ENCODE measurements at regions not wholly inside any gene's neighbourhood (a gene's known extent, or its start where the extent isn't known, plus 50 kb on each side); places are given as distances from the start of the nearest gene placed in this dataset.
"Not testable (repeated sequence)": the region's sequence is repeated elsewhere in the genome, so short reads cannot be mapped to it uniquely, and the experiment has no call there.

DNA sequence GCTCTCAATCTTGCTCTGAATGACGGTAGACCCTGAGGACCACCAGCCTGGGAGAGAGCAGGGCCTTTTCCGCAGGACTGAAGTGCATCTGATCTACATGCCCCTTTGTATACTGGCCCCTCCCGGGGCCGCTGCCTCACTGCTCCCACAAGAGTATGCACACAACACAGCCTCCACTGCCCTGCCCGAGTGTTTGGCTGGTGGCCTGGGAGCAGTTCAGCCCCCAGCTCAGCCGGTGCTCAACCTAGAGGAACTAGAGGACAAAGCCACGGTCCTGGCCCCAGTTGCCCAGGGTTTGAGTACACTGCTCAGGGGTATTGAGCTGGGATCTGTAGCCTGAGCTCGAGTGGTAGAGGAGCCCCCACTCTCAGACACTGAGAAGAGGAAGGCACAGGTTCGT, 118.9 kb upstream of the CAB39 start:
- intact Hi-C loops (cut with DNase I) = no loop called here

DNA sequence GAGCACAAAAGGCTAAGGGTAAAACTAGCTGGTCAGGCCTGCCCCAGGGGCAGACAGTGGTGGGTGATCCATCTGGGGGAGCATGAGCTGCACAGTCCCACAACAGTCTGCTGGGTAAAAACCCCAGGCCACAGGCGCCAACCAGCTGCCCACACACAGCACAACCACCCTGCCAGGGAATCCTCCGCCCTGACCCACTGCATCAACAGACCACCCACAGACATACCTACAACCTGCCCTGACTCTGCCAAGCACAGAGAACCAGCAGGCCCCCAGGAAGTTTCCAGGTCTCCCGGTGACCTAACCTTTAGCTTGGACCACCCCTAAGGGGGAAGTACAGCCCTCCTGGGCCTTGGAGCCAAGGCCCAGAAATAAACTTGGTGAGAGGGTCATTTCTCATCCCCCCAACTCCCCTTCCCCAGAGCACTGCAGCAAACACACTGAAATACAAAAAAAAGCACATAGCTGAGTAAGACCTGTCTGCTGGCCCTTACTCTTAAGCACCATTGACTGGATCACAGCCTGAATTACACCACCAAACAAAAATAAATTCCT, 118.3 kb upstream of the CAB39 start:
- intact Hi-C loops (cut with DNase I) = no loop called here
- DNase-seq = peak in 2 of 10 donors; percentile 38 to 44

More for the DNA sequence above, 118.9 kb upstream of the CAB39 start:
- DNase-seq = peak in 2 of 10 donors; percentile 33 to 51

DNA sequence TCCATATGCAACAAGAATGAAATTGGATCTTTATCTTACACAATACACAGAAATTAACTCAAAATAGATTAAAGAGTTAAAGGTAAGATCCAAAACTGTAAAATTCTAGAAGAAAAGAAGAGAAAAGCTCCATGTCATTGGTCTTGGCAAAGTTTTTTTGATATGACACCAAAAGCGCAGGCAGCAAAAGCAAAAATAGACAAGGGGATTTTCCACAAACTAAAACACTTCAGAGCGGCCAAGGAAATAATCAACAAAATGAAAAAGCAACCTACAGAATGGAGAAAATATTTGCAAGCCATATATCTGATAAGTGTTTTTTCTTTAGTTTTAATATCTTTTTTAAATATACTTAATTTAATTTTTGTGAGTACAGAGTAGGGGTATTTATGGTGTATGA, 112.8 kb upstream of the CAB39 start:
- no peak for DNase-seq
- intact Hi-C loops (cut with DNase I) = no loop called here

DNA sequence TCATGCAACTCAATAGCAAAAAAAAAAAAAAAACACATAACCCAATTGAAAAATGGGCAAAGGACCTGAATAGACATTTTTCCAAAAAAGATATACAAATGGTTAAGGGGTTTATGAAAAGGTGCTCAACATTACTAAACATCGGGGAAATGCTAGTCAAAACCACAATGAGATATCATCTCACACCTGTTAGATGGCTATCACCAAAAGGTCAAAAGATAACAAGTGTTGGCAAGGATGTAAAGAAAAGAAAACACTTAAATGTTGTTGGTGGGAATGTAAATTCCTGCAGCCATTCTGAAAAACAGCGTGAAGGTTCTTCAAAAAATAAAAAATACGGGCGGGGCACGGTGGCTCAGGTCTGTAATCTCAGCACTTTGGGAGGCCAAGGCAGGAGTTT, 112.4 kb upstream of the CAB39 start:
- DNase-seq = no peak
- intact Hi-C loops (cut with DNase I) = no loop called here

DNA sequence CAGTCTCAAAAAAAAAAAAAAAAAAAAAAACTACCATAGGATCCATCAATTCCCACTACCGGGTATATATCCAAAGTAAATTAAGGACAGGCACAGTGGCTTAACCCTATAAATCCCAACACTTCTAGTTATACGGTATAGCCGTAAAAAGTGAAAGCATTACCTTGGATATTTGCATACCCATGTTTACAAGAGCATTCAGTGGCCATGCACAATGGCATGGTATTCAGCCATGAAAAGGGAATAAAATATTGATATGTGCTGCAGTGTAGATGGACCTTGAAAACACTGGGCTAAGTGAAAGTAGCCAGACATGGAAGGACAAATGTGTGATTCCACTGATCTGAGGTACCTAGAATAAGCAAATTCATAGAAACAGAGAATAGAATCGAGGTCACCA, 111.8 kb upstream of the CAB39 start:
- intact Hi-C loops (cut with DNase I) = no loop called here
- DNase-seq = no peak

DNA sequence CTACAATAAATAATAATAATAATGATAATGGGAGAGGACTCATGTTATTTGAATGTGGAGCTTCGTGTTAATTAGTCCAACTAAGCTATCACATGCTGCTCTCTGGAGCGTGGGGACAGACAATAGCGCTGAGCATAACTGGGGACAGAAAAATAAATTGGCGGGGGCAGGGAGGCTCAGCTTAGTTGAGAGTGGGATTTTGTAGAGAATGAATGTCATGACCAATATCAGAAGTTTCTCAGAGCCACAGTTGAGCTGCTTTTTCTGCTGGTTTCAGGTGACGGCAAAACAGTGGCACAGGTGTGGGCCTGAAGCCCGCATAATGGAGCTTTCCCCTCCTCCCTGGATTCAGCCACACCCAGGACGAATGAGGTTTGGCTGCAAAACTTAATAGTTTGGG, 111.1 kb upstream of the CAB39 start:
- DNase-seq = peak in 1 of 10 donors; percentile 38
- intact Hi-C loops (cut with DNase I) = no loop called here

DNA sequence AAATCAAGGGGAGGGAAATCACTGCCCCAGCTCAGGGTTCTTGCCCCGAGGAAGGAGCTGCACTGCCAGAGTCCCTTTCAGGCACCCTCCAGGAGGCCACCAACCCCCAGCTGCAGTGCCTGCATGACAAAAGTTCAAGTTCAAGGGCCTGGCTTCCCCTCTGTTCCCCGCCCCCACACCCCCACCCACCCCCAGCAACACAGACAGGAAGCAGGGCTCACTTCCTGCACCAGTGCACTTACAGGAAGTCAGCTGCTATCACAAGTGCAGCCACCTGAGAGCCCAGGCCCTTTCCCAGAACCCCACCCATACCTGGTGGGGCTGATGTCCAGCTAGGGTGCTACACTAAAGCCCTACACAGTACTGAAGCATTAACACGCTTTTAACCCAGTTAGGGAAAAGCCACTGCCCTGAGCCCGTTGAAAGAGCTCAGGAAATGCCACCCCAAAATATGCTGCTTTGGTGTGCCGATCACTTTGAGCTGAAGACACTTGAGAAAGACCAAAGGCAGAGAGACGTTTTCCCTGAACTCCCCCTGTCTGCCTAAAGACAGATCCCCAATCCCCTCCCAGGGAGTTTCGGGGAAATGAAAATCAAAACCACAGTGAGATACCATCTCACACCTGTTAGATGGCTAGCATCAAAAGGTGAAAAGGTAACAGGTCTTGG, 109.9 kb upstream of the CAB39 start:
- peak in 2 of 10 donors; percentile 34 to 42 for DNase-seq
- intact Hi-C loops (cut with DNase I) = no loop called here

DNA sequence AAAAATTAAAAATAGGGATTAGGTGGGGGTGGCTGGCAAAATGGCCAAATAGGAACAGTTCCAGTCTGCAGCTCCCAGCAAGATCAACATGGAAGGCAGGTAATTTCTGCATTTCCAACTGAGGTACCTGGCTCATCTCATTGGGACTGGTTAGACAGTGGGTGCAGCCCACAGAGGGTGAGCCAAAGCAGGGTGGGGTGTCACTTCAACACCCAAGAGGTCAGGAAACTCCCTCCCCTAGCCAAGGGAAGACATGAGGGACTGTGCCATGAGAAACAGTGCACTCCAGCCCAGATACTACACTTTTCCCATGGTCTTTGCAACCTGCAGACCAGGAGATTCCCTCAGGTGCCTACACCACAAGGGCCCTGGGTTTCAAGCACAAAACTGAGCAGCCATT, 109.3 kb upstream of the CAB39 start:
- DNase-seq; intact Hi-C loops (cut with DNase I): not testable (repeated sequence)

DNA sequence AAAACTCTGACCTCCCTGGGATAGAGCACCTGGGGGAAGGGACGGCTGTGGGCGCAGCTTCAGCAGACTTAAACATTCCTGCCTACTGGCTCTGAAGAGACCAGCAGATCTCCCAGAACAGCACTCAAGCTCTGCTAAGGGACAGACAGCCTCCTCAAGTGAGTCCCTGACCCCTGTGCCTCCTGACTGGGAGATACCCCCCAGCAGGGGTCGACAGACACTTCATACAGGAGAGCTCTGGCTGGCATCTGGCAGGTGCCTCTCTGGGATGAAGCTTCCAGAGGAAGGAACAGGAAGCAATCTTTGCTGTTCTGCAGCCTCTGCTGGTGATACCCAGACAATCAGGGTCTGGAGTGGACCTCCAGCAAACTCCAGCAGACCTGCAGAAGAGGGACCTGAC, 108.5 kb upstream of the CAB39 start:
- intact Hi-C loops (cut with DNase I) = not testable (repeated sequence)
- peak in 1 of 10 donors; percentile 41 for DNase-seq

DNA sequence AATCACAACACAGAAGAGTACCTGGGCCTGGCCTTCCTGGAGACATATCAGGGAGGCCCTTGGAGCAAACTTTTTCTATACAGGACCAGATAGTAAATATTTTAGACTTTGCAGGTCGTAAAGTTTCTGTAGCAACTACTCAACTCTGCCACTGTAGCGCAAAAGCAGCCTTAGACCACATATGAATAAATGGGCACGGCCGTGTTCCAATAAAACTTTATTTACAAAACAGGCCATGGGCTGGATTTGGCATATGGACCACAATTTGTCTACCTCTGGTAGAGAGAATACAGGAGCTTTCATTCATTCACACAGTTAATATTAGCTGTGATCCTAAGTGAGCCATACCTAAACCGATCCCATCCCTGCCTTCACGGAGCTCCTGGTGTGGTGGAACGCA, 98.6 kb upstream of the CAB39 start:
- intact Hi-C loops (cut with DNase I) = loop anchor here (10.0 kb wide), 1 partner anchor 459 kb away; no protein-coding TSS in a partner anchor

DNA sequence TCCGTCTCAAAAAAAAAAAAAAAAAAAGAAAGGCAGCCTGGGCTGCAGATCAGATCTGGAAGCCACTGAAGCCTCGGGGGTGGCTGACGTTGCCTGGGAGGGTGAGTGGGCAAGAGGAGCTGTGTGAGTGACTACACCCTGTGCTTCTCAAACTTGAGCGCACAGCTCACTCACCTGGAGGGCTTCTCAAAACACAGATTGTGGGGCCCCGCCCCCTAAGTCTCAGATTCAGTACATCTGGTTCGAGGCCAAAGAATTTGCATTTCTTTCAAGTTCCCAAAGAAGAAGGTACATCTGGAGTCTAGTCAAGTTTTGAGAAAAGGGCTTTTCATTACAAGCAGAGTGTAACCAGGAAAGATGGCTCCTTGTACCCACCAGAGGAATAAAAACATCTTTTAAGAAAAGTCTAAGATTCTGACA, 97.7 kb upstream of the CAB39 start:
- no peak for DNase-seq
- intact Hi-C loops (cut with DNase I) = loop anchor here (10.0 kb wide), 1 partner anchor 460 kb away; no protein-coding TSS in a partner anchor

More for the DNA sequence above, 98.6 kb upstream of the CAB39 start:
- DNase-seq = no peak

DNA sequence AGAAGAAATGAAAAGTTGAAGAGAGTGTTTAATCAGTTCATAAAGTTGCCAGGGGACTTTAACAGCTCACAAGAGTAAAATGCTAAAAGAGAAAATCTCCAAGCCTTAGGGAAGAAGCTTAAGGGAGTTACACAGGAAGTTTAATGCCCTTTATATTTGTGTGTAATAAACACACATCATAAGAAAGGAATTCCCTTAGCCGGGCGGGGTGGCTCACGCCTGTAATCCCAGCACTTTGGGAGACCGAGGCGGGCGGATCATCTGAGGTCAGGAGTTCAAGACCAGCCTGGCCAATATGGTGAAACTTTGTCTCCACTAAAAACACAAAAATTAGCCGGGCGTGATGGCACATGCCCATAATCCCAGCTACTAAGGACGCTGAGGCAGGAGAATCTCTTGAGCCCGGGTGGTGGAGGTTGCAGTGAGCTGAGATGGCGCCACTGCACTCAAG, 95.4 kb upstream of the CAB39 start:
- DNase-seq = not testable (repeated sequence)
- intact Hi-C loops (cut with DNase I) = loop anchor here (10.0 kb wide), 1 partner anchor 462 kb away; no protein-coding TSS in a partner anchor

DNA sequence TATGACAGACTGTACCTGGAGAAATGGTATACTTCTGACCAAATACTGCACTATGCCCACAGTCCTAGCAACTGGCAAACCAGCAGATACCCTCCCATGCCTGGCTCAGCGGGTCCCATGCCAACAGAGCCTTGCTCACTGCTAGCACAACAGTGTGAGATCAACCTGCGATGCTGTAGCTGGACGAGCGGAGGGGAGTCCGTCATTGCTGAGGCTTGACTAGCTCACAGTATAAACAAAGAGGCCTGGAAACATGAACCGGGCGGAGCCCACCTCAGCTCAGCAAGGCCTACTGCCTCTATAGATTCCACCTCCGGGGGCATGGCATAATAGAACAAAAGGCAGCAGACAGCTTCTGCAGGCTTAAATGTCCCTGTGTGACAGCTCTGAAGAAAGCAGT, 93.2 kb upstream of the CAB39 start:
- intact Hi-C loops (cut with DNase I) = loop anchor here (10.0 kb wide), 1 partner anchor 465 kb away; no protein-coding TSS in a partner anchor
- DNase-seq = no peak

DNA sequence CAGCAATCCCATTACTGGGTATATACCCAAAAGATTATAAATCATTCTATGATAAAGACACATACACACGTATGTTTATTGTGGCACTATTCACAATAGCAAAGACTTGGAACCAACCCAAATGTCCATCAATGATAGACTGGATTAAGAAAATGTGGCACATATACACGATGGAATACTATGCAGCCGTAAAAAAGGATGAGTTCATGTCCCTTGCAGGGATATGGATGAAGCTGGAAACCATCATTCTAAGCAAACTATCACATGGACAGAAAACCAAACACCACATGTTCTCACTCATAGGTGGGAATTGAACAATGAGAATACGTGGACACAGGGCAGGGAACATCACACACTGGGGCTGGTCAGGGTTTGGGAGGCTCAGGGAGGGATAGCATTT, 87.4 kb upstream of the CAB39 start:
- DNase-seq; intact Hi-C loops (cut with DNase I): not testable (repeated sequence)

DNA sequence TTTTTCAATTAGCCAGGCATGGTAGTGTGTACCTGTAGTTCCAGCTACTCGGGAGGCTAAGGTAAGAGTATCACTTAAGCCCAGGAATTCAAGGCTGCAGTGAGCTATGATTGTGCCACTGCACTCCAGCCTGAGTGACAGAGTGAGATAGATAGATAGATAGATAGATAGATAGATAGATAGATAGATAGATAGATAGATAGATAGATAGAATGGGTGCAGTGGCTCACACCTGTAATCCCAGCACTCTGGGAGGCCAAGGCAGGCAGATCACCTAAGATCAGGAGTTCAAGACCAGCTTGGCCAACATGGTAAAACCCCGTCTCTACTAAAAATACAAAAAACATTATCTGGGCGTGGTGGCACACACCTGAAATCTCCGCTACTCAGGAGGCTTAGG, 85.6 kb upstream of the CAB39 start:
- DNase-seq; intact Hi-C loops (cut with DNase I): not testable (repeated sequence)

DNA sequence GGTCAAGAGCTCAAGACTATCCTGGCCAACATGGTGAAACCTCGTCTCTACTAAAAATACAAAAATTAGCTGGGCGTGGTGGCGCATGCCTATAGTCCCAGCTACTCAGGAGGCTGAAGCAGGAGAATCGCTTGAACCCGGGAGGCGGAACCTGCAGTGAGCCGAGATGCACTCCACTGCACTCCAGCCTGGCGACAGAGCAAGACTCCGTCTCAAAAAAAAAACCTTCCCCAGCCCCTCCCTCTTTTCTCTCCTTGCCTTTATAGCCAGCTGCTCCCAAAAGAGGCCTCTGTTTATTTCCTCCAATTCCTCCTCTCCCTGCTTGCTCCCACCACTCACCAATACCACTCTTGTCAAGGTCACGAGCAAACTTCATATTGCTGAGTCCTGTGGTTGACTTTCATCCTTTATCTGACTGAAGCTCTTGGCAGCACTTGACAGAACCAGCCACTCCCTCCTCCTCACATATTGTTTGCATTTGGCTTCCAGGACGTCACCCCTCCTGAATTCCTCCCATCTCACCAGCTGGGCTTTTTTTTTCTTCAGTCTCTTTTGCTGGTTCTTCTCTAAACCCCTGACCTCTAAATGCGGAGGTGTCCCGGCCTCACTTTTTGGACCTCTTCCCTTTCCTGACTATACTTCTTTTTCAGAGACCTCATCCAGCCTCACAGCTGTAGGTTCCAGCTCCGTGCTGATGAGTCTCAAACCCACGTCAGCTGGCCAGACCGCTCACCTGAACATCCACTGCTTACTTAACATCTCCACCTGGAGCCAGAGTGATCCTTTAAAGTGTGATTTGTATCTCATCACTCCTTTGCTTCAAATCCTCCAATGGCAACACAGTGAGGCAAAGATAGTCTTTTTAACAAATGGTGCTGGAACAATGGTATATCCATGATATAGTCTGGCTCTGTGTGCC, 84.6 kb upstream of the CAB39 start:
- intact Hi-C loops (cut with DNase I) = no loop called here

DNA sequence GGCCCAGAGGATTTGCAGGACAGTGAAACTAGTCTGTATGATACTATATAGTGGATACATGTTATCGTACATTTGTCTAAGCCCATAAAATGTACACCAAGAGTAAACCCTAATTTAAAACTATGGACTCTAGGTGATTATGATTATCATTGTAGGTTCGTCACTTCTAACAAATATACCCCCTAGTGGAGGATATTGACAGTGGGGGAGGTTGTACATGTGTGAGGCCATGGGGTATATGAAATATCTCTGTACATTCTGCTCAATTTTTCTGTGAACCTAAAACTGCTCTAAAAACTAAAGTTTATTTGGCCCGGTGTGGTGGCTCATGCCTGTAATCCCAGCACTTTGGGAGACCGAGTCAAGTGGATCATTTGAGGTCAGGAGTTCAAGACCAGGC, 81.2 kb upstream of the CAB39 start:
- DNase-seq = no peak
- intact Hi-C loops (cut with DNase I) = no loop called here

More for the DNA sequence above, 84.6 kb upstream of the CAB39 start:
- no peak for DNase-seq

DNA sequence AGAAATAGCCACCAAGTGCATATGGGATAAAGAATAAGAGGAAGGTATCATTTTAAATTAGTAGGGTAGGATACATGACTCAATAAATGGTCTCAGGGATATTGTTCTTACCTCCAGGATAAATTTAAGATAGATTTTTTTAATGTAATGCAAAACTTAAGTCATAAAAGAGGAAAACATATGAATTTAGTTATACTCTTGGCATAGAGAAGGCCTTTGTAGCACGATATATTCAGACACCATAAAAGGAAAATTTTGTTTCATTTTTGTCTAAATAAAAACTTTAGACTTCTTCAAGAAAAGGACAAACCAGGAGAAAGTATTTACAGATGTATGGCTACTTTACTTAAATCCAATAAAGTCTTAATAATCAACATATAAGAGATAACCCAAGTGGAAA, 78.5 kb upstream of the CAB39 start:
- no peak for DNase-seq
- intact Hi-C loops (cut with DNase I) = no loop called here

DNA sequence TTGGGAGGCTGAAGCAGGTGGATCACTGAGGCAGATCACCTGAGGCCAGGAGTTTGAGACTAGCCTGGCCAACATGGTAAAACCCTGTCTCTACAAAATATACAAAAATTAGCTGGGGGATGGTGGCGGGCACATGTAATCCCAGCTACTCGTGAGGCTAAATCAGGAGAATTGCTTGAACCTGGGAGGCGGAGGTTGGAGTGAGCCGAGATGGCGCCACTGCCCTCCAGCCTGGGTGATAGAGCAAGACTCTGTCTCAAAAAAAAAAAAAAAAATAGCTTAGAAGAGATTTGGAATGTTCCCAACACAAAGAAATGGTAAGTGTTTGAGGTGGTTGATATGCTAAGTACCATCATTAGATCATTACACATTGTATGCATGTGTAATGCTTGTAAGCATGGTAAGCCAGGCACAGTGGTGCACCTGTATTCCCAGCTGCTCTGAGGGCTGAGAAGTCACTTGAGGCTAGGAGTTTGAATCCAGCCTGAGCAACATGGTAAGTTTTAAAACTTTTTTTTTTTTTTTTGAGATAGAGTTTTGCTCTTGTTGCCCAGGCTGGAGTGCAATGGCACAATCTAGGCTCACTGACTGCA, 77.8 kb upstream of the CAB39 start:
- intact Hi-C loops (cut with DNase I); DNase-seq: not testable (repeated sequence)

DNA sequence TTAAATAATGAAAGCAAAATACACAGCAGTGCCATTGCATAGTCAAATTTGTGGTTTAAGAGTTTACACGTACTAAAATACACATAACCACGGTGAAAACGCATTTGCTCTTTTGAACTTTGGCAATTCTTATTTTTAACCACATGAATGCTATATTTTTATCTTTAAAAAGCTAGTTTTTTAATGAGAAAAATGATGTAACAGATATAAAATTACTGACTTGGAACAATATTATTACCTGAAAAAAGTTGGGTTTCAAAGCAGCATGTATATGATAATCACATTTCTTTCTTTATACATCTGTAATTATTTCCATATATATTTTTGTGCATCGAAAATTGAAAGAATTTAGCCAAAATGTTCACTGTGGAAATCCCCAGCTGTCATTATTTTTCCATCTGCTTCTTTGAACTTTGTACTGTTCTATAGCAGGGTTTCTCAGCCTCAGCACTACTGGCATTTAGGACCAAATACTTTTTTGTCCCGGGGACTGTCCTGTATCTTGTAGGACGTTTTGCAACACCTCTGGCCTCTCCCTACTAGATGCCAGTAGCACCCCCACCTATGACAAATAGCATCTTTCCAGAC, 75.9 kb upstream of the CAB39 start:
- intact Hi-C loops (cut with DNase I) = no loop called here
- DNase-seq = no peak
